Endothelial cell of umbilical vein (primary cell): ENCODE measurements at regions not wholly inside any gene's neighbourhood (a gene's known extent, or its start where the extent isn't known, plus 50 kb on each side); places are given as distances from the start of the nearest gene placed in this dataset.

Experiments
- BruUV-seq: library from RNA; stranded (reverse); fragments of 400-500 nt; replicated peaks from 2 replicates; lab custom pipeline; 2021; lab: Mats Ljungman, UMichigan
- CTCF ChIA-PET: fragments of 300-600, 350-600 bp; sonication (Branson Sonifier 250); formaldehyde crosslinking; loops from one replicate; lab custom pipeline; 2021; ENCODE audit warnings: antibody characterized with exemption, inconsistent platforms; lab: Charles Lee
- POLR2A ChIA-PET: fragments of 300-600, 350-600 bp; sonication (Branson Sonifier 250); formaldehyde crosslinking; loops from one replicate; lab custom pipeline; 2021; ENCODE audit warnings: antibody characterized with exemption, inconsistent platforms; lab: Charles Lee
- DNase-seq: peaks from one replicate; pipeline ENCODE4 v3.0.0-alpha.2; 2011; ENCODE audit warnings: low read depth, low spot score
- FAIRE-seq: peaks from 2 replicates; lab custom pipeline; 2011; peaks lifted over from hg19 to GRCh38; lab: Jason Lieb, UNC
- H2AFZ ChIP-seq: 2 replicates; pipeline ENCODE4 v1.6.0; 2012; ENCODE audit warnings: low read depth, low read length, control low read depth, inconsistent platforms
- H3K27ac ChIP-seq: 2 replicates; pipeline ENCODE4 v1.5.1; 2011; ENCODE audit warnings: low read depth, mild to moderate bottlenecking, control low read depth, low read length, moderate library complexity; ENCODE audit not compliant: insufficient read depth
- H3K27me3 ChIP-seq, 2 experiments: 2 replicates each; pipeline versions ENCODE4 v1.6.0 to v1.6.1; 2011; ENCODE audit warnings: low read length in 2 of 2, mixed read lengths in 1 of 2; ENCODE audit not compliant: control insufficient read depth in 2 of 2, insufficient read depth in 2 of 2
- H3K36me3 ChIP-seq, 2 experiments: 2 replicates in 1 of 2; 3 replicates in 1 of 2; pipeline ENCODE4 v1.5.1; 2011; ENCODE audit warnings: low read length in 2 of 2, mild to moderate bottlenecking in 1 of 2, moderate library complexity in 1 of 2; ENCODE audit not compliant: control insufficient read depth in 2 of 2, insufficient read depth in 2 of 2; ENCODE audit errors: extremely low read depth in 1 of 2
- H3K4me1 ChIP-seq: 3 replicates; pipeline ENCODE4 v1.5.1; 2011; ENCODE audit warnings: mild to moderate bottlenecking, low read length; ENCODE audit not compliant: control insufficient read depth, insufficient read depth; ENCODE audit errors: extremely low read depth
- H3K4me2 ChIP-seq: 2 replicates; pipeline ENCODE4 v1.6.1; 2011; ENCODE audit warnings: low read length, control low read depth, mixed read lengths; ENCODE audit not compliant: insufficient read depth
- H3K4me3 ChIP-seq, 3 experiments: fragments of 200-600 bp in 1 of 3; sonication (generic), shearing (Covaris generic) in 1 of 3; replicated peaks in 1 of 3; 2 replicates each; pipeline ENCODE4 v1.5.1; 2011 to 2016; ENCODE audit warnings: control low read depth in 3 of 3, low read length in 3 of 3, mild to moderate bottlenecking in 2 of 3, inconsistent platforms in 1 of 3, low read depth in 1 of 3, moderate library complexity in 1 of 3; ENCODE audit not compliant: insufficient read depth in 1 of 3
- H3K79me2 ChIP-seq: 2 replicates; pipeline ENCODE4 v1.6.0; 2012; ENCODE audit warnings: low read length, inconsistent platforms; ENCODE audit not compliant: control insufficient read depth, insufficient read depth
- H3K9ac ChIP-seq: replicated peaks from 2 replicates; pipeline ENCODE3; 2011; ENCODE audit warnings: low read length, control low read depth; ENCODE audit not compliant: insufficient read depth; ENCODE audit errors: extremely low read depth
- H3K9me1 ChIP-seq: replicated peaks from 3 replicates; pipeline ENCODE4 v1.6.0; 2011; ENCODE audit warnings: mild to moderate bottlenecking, low read length; ENCODE audit not compliant: control insufficient read depth, insufficient read depth; ENCODE audit errors: extremely low read depth
- H3K9me3 ChIP-seq: replicated peaks from 2 replicates; pipeline ENCODE4 v1.5.1; 2012; ENCODE audit warnings: low read length, inconsistent platforms; ENCODE audit not compliant: control insufficient read depth, insufficient read depth
- H4K20me1 ChIP-seq: replicated peaks from 2 replicates; pipeline ENCODE3; 2011; ENCODE audit warnings: mild to moderate bottlenecking, low read length; ENCODE audit not compliant: control insufficient read depth, insufficient read depth; ENCODE audit errors: extremely low read depth
- EZH2 ChIP-seq: IDR thresholded peaks from 2 replicates; pipeline ENCODE4 v1.6.1; 2012; ENCODE audit warnings: borderline replicate concordance, low read depth, mild to moderate bottlenecking, moderate library complexity, low read length, inconsistent platforms; ENCODE audit not compliant: severe bottlenecking
- FOS ChIP-seq: IDR thresholded peaks from 2 replicates; pipeline ENCODE4 v1.6.1; 2011; ENCODE audit warnings: mild to moderate bottlenecking, low read length, moderate library complexity, borderline replicate concordance; ENCODE audit not compliant: insufficient read depth
- GATA2 ChIP-seq: IDR thresholded peaks from 2 replicates; pipeline ENCODE4 v1.7.0; 2011; ENCODE audit warnings: low read depth, mild to moderate bottlenecking, moderate library complexity, mixed read lengths, low read length; ENCODE audit not compliant: insufficient read length, insufficient read depth
- JUN ChIP-seq: IDR thresholded peaks from 2 replicates; pipeline ENCODE4 v1.6.1; 2011; ENCODE audit warnings: borderline replicate concordance, low read depth; ENCODE audit not compliant: insufficient read length, insufficient read depth
- MYC ChIP-seq: IDR thresholded peaks from one replicate; pipeline ENCODE4 v1.6.1; 2011; ENCODE audit warnings: mild to moderate bottlenecking, low read depth, low read length
- POLR2A ChIP-seq: IDR thresholded peaks from 2 replicates; pipeline ENCODE4 v1.6.1; 2012; ENCODE audit warnings: low read depth, mild to moderate bottlenecking, control low read depth, low read length
- POLR2AphosphoS5 ChIP-seq: IDR thresholded peaks from 2 replicates; pipeline ENCODE4 v1.6.1; 2012; ENCODE audit warnings: low read depth, mild to moderate bottlenecking, control low read depth, low read length, moderate library complexity; ENCODE audit not compliant: insufficient read depth
- dilution Hi-C: fragments of 300-500 bp; cut with MboI; formaldehyde crosslinking; loops from one replicate; pipeline ENCODE4 v1.15.0; 2019; ENCODE audit warnings: low sequenced_read_pairs; ENCODE audit not compliant: extremely low pct_ligation_motif_present
- intact Hi-C: fragments of 100-400 bp; cut with micrococcal nuclease; formaldehyde crosslinking; loops from one replicate; pipeline ENCODE4 v1.10.0; 2022
- TF ChIP-seq, protein P1 (sequence below): IDR thresholded peaks from 2 replicates; pipeline ENCODE4 v1.6.1; 2011; ENCODE audit not compliant: insufficient read depth, insufficient read length
- TF ChIP-seq, protein P2 (sequence below), 2 donors: IDR thresholded peaks; 1 replicate in 1 of 2; 2 replicates in 1 of 2; pipeline ENCODE4 v1.5.1; 2011; ENCODE audit warnings: low read length in 2 of 2, mild to moderate bottlenecking in 2 of 2, moderate library complexity in 2 of 2, control low read depth in 1 of 2, inconsistent platforms in 1 of 2, low read depth in 1 of 2; ENCODE audit not compliant: insufficient read depth in 1 of 2; ENCODE audit errors: extremely low read depth in 1 of 2

DNA sequence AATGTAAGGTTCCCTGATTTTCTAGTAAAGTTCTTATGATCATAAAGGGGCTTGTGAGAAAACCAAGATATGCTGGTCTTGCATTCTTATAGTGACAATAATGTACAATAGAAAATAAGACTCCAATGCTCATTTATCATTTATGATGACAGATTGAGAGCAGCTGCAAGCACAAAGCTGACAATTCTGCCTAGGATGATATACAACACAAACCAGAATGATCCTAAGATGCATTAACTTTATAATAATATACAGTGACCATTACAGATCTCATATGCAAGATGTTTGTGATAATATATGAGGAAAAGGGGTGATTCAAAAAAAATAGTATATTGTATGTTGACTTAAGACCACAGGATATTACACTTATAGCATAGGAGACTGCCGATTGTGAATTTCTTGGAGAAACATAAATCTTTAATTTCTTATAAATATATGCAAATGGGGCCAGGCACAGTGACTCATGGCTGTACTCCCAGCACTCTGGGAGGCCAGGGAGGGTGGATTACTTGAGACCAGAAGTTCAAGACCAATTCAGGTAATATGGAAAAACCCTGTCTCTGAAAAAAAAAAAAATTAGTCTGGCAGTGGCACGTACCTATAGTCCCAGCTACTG lies 387.0 kb downstream of the ZBBX start:
- no peak overlapping the region for H3K4me2 ChIP-seq
- no peaks in the 10 kb centered on the region for H3K9me1 ChIP-seq
- TF ChIP-seq POLR2A (no peak), FOS (no peak), MYC (no peak), JUN (no peak), GATA2 (no peak), EZH2 (no peak), POLR2AphosphoS5 (no peak)
- TF ChIP-seq, protein P1, sequence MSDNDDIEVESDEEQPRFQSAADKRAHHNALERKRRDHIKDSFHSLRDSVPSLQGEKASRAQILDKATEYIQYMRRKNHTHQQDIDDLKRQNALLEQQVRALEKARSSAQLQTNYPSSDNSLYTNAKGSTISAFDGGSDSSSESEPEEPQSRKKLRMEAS: no peak
- TF ChIP-seq, protein P2, sequence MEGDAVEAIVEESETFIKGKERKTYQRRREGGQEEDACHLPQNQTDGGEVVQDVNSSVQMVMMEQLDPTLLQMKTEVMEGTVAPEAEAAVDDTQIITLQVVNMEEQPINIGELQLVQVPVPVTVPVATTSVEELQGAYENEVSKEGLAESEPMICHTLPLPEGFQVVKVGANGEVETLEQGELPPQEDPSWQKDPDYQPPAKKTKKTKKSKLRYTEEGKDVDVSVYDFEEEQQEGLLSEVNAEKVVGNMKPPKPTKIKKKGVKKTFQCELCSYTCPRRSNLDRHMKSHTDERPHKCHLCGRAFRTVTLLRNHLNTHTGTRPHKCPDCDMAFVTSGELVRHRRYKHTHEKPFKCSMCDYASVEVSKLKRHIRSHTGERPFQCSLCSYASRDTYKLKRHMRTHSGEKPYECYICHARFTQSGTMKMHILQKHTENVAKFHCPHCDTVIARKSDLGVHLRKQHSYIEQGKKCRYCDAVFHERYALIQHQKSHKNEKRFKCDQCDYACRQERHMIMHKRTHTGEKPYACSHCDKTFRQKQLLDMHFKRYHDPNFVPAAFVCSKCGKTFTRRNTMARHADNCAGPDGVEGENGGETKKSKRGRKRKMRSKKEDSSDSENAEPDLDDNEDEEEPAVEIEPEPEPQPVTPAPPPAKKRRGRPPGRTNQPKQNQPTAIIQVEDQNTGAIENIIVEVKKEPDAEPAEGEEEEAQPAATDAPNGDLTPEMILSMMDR (IDR thresholded peaks at IDR 0.05; ENCODE audit: extremely low read depth in 1 of 2, insufficient read depth in 1 of 2, low read depth in 1 of 2, low read length in 2 of 2): no peak
- CTCF ChIA-PET: no interaction called here
- dilution Hi-C loops (no loop called here), intact Hi-C loops (no loop called here)
- no peaks in the 10 kb centered on the region for H3K36me3 ChIP-seq
- H3K4me1 ChIP-seq: no peaks in the 10 kb centered on the region
- no peak overlapping the region for H2AFZ ChIP-seq
- no peak overlapping the region for H3K9ac ChIP-seq
- H3K79me2 ChIP-seq: no peaks in the 10 kb centered on the region
- H3K9me3 ChIP-seq: no peaks in the 10 kb centered on the region
- DNase-seq (no peak), FAIRE-seq (no peak)
- H3K27ac ChIP-seq: no peak overlapping the region
- POLR2A ChIA-PET: no interaction called here
- H3K4me3 ChIP-seq: no peak overlapping the region
- BruUV-seq: no TSS peak
- no peaks in the 10 kb centered on the region for H3K27me3 ChIP-seq
- H4K20me1 ChIP-seq: no peaks in the 10 kb centered on the region
